GM10266 (cell line): ENCODE measurements at regions not wholly inside any gene's neighbourhood (a gene's known extent, or its start where the extent isn't known, plus 50 kb on each side); places are given as distances from the start of the nearest gene placed in this dataset.
"Not testable (repeated sequence)": the region's sequence is repeated elsewhere in the genome, so short reads cannot be mapped to it uniquely, and the experiment has no call there.

Experiments used
- DNase-seq: peaks from one replicate; pipeline ENCODE4 v3.0.0; 2012; ENCODE audit errors: extremely low spot score
- CTCF ChIP-seq: IDR thresholded peaks from 2 replicates; pipeline ENCODE4 v1.5.1; 2012; ENCODE audit warnings: mild to moderate bottlenecking, low read depth; ENCODE audit not compliant: control insufficient read depth, insufficient read depth; ENCODE audit errors: missing control alignments

GRCh38 chr18:78492064-78492812, 487.4 kb upstream of the SALL3 start:
- TF ChIP-seq CTCF = no peak
- DNase-seq = no peak

GRCh38 chr18:78492813-78493371, 486.7 kb upstream of the SALL3 start:
- TF ChIP-seq CTCF = no peak
- no peak for DNase-seq

DNA sequence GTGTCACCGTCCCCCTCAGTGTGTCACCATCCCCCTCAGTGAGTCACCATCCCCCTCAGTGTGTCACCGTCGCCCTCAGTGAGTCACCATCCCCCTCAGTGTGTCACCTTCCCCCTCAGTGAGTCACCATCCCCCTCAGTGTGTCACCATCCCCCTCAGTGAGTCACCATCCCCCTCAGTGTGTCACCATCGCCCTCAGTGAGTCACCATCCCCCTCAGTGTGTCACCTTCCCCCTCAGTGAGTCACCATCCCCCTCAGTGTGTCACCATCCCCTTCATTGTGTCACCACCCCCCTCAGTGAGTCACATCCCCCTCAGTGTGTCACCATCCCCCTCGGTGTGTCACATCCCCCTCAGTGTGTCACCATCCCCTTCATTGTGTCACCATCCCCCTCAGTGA, 486.1 kb upstream of the SALL3 start:
- DNase-seq = not testable (repeated sequence)

DNA sequence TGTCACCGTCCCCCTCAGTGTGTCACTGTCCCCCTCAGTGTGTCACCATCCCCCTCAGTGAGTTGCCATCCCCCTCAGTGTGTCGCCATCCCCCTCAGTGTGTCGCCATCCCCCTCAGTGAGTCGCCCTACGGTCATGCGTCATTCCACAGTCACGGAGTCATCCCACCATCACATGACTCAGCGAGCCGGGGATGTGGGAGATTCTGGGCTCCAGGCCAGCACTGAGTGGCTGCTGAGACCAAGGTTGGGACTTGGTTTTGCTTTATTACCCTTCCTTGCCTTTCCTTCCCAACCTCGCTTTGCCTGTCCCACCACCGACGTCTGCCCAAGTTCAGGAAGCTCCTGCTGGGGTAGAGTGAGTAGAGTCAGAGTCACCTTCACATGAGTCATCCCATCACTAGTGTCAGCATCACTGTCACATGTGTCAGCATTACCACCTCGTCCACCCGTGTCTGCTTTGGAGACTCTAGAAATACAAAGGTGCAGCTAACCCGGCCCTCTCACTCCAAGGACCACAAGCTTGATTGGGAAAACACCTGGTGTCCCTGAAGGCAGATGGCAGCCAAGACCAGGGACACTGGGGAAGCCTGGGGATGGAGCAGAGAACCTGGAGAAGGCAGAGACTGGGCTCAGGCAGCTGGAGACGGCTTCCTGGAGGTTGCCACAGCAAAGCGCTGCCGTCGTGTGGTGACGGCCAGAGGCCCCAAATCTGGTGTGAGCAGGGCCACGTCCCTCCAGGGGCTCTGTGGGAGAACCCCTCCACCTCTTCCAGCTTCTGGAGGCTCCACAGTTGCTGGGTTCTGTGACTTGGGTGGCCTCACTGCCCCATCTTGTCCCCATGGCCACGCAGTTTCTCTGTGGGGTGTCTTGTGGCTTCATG, 485.2 kb upstream of the SALL3 start:
- DNase-seq = no peak
- no peak for TF ChIP-seq CTCF

DNA sequence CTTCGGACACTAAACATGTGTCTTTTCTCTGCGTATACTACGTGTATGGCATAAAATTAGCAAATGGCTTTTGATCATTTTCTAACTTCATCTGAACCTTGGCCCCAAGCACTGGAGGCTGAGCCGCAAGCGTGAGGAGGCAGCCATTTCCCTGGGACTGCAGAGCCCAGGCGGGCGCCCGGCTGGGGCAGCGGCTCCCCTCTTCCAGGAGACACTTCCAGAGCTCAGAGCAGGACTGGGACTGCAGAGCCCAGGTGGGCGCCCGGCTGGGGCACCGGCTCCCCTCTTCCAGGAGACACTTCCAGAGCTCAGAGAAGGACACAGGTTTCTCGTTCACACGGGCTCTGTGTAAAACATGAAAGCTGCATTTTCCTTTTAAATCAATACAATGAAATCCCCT, 484.1 kb upstream of the SALL3 start:
- TF ChIP-seq CTCF = no peak
- no peak for DNase-seq

DNA sequence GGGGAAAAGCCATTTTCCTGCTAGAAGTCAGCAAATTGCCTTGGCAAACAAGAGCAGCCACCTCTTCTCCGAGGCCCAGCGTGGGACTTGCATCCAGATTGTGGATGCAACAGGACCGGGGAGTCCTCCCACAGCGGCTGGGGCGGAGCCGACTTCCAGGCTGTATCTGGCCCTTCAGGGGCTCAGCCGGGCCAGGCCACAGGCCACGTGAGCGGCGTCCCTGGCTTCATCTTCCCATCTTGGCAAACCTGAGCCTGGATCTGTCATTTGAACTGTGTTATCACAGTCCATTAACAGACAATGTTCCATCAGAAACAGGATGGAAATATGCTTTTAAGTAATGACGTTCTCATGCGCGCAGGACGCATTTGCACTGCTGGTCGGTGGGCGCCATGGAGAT, 483.5 kb upstream of the SALL3 start:
- TF ChIP-seq CTCF = no peak
- no peak for DNase-seq

DNA sequence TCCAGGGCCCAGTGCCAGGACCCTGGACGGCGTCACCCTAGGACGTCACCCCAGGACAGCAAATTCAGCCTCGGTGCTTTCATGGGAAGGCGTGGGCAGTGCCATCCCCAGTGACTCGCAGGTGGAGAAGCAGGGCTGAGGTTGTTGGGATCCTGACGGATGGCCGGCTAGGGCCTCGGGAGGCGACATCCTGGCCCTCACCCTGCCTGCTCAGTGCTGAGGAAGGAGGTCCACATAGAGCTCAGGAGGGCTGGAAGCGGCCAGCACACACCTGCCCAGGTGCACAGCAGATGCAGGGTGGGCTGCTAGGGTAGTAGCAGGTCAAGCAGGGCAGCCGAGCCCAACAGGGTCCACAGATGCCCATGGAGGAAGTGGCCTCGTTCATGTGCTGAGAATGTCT, 482.0 kb upstream of the SALL3 start:
- DNase-seq = no peak
- TF ChIP-seq CTCF = no peak
